NCI-H146 (cell line): ENCODE measurements at regions not wholly inside any gene's neighbourhood (a gene's known extent, or its start where the extent isn't known, plus 50 kb on each side); places are given as distances from the start of the nearest gene placed in this dataset.
A peak's percentile ranks its signal among the peaks of the same experiment; 100 is the strongest.

Source experiments
- DNase-seq: peaks from one replicate; lab custom pipeline; 2025; lab: John Stamatoyannopoulos, UW

GRCh38 chr1:81618376-81618775, 182.4 kb upstream of the ADGRL2 start:
- no peak for DNase-seq

DNA sequence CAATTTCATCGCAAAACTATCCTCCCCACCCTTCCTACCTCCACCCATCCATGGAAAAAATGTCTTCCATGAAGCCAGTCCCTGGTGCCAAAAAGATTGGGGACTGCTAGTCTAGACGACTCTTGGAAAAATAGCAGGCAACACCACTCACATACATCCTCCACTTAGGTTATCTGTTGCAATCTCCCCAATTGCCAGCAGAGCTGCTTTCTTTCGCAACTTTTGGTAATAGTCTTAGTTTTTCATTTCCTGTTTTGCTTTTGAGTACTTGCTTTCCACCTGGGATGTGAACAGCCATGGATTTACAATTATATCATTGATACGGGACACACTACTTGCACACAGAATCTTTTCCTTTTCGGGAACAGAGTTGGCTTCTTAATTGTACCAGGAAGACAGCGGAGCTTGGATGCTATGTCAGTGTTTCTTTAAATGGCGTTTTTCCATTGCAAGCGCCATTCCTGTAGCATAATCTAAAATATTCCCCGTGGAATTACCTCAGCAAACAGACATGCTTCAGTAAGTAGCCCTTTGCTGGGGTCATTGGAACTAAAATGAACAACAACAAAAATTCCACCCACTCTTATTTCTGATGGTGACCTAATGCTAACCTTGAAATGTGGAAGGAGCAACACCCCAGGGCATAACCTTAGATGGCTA, 183.3 kb upstream of the ADGRL2 start:
- DNase-seq = no peak

DNA sequence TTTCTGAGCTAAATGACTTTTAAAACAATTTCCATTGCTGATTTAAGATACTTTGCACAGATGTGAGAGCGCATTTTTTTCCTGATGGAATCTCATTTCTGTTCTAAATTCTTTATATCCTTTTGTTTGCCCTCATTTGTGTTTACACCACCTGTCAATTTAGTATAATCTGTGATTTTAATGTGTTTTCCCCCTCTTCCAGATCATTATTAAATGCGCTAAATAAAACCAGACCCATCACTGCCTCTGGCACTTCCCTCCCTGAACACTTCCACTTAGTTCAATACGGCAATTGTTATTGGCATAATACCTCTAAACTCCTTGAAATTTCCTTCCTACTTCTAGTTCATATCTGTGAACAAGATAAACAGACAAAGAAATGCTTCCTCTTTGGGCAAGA, 186.9 kb upstream of the ADGRL2 start:
- no peak for DNase-seq

DNA sequence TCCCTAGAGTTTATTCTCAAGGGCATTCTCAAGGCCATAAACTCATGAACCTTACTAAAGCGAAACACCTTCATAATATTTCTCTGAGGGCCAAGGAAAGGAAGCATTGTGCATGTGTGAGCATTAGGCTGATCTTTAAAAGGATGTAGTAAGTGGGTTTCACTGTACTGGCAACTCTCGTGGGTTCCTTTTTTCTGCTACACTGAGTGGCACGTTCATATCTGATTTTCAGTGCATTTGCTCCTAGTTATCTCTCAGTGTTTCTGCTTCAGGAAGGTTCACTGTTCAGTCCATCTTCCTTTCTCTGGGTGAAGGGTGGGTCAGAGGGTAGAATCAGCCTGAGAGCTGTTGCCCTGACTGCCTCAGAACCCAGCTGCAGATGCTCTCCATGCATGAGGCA, 192.8 kb upstream of the ADGRL2 start:
- no peak for DNase-seq

DNA sequence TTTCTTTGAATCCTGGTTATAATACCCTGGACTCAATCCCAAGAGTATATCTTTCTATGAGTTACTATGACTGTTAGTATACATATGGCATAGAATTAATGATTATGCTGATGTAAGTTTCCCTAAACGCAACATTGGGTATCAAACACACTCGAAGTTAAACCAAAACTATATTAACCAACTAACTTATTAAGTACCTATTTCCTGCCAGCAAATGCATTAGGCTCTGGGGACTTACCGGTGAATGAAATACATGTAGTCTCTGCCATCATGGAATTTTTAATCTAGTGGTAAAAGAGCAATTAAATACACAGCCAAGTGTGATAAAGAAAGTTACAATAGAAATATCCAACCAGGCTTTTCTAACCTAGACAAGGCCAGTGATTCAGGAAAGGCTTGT, 193.6 kb upstream of the ADGRL2 start:
- no peak for DNase-seq

- no peak for DNase-seq
Measured at GRCh38 chr1:81606656-81607055, 194.1 kb upstream of the ADGRL2 start.

GRCh38 chr1:81605023-81605422, 195.7 kb upstream of the ADGRL2 start:
- DNase-seq = peak; percentile 16

GRCh38 chr1:81600878-81601622, 199.7 kb upstream of the ADGRL2 start:
- DNase-seq = no peak

GRCh38 chr1:81600363-81600762, 200.4 kb upstream of the ADGRL2 start:
- DNase-seq = no peak

DNA sequence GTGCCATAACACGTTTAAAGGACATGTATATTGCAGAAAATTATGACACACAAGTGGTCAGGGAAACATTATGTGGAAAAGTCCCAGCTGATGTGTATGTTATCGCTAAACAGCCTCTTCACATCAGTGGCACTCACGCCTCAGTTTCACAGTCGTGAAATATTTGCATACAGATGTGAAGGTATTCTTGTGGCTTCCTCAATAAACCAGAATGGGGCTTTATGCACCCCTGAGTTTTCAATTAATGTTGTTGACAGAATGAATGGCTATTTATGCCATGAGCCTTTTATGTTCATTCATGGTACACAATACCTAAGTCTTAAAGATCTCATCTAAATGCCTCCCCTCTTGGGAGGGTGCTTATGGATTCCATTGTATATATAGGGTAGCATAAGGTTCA, 202.1 kb upstream of the ADGRL2 start:
- no peak for DNase-seq

DNA sequence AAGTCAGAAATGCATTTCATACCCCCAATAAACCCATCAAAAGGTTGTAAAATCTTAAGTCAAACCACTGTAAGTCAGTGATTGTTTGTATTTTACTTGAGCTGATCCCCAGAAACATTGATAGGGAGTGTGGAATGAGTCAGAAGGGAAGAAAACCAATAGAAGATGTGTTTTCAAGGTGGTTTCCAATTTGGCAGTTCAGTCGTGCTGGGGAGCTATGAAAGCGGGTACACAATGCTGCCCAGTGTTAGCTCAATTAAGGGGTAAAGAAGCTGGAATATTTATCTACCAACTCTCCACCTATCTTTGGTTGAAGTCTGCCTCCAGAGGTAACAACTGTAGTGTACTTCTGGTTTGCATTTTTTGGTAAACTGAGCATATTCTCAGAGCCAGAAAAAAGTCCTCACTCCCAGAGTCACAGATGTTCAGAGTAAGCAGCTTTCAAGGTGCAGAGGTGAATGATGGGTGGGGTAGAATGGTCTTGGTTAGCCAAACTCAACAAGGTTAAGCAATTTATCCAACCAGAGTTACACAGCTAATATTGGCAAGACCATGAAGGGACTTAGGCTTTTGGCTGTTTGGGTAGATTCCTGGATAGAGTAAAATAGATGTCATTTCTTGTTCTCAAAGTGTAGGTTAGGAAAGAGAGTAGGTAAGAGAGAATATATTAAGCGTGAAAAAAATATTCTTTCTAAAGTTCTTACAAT, 202.9 kb upstream of the ADGRL2 start:
- no peak for DNase-seq

- no peak for DNase-seq
Measured at GRCh38 chr1:81596341-81596740, 204.4 kb upstream of the ADGRL2 start.

DNA sequence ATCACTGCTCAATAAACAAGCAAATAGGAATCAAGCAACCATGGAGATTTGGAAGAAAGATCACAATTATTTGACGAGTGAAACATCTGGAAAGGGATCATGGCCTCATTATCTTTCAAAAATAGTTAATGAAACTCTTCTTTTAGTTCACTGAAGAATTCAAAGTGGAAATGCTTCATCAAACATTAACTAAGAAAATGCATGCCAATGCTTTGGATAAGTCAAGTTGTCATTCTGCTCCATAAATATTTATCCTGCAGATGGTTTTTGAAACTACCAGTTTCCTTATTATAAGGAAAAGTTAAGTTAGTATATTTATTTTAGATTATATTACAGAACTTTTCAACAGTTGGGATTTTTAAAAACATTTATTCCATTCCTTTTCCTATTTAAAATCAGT, 206.5 kb upstream of the ADGRL2 start:
- no peak for DNase-seq

GRCh38 chr1:81592233-81592632, 208.5 kb upstream of the ADGRL2 start:
- no peak for DNase-seq

- DNase-seq = no peak
Measured at GRCh38 chr1:81590171-81590570, 210.6 kb upstream of the ADGRL2 start.

DNA sequence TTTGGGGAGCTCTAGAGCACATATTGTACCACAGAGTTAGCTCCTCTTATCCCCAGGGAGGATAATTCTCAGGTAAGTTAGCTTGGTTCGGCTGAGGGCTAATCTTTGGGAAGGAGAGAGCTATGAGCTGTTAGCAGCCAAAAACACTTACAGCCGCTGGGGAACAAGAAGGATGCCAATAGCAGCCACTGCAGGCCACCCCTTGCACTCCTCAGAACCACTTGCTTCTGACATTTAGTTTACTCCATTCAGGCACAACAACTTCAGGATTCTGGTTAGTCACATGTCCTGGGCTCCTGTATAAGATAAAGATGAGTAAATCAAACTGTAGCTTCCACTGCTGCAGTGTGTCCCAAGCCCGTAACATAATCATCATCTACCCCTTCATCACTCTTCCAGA, 212.6 kb upstream of the ADGRL2 start:
- no peak for DNase-seq

- no peak for DNase-seq
Measured at GRCh38 chr1:81587426-81587825, 213.3 kb upstream of the ADGRL2 start.

- no peak for DNase-seq
Measured at GRCh38 chr1:81585371-81585770, 215.4 kb upstream of the ADGRL2 start.

DNA sequence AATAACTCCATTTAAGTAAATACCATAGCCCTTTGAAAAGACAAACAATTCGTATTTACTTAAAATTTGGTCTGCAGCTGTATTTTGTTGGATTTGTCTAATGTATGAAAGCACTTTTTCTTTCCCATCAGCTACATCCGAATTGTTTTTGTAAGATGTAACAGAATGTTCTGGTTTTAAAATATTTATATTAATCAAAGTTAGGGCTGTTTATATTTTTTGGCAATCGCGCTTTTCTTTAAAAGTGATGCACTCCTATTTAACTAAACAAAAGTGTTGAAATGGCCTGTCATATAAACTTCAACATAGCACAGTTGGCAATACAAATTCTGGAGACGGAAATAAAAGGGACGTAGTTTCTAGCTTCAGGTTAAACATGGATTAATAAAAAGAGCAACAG, 216.3 kb upstream of the ADGRL2 start:
- no peak for DNase-seq

DNA sequence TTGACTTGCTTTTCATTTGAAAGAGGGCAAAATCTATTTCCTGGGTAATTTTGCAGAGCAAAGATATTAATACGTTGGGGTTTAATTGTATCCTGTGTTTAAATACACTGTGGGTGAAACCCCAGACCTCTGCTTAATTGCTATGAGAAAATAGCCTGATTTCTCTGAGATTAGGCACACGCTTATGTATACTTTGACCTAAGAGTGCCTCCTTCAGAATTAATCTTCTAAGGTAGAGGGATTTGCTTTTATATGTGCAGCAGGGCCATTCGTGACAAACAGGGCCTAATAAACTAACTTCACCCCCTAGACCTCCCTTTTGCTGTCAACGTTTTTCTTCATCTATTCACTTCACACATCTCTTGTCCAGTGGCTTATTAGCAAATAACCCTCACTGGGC, 216.9 kb upstream of the ADGRL2 start:
- peak; percentile 20 for DNase-seq

DNA sequence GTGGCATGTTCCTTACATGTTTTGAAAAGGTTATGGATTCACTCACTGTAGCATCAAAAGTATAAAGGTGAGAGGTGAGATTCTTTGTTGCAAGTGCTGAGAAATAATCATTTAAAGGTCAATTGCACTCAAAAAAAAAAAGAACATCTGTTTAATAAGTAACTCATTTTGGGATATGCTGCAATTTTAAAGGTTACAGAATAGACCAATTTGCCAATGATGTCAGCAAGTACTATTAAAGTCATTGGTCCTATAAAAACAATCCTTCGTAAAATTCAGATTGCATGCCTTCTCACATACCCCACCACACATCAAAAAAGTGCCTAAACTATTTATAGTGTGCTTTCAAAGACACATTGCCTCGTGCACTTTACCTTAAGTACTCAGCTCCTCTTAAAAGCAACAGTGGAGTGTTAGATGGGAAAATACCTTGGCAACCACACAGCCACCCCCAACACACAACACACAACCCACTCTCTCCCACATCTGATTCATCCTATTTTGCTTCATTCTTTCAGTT, 218.2 kb upstream of the ADGRL2 start:
- no peak for DNase-seq

- no peak for DNase-seq
Measured at GRCh38 chr1:81578867-81579266, 221.9 kb upstream of the ADGRL2 start.
